ENCODE measurements at regions not wholly inside any gene's neighbourhood (a gene's known extent, or its start where the extent isn't known, plus 50 kb on each side); places are given as distances from the start of the nearest gene placed in this dataset.

DNA sequence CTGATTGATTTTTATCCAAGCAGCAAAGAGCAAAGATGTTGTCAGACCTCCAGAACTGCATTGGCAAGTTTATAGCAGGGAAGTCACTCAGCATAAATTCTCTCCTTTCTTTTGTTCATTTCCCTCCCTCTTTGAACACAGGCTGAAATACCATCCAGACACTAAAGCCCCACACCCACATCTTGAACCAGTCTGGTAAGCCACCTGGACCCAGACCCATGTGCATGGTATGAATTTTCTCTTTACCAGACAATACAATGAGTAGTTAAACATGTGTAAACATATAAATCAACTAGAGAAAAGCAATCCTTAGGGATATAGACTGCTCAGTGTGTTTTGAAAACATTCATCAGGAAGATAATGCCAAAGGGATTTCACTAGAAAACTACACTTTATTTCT, 488.3 kb upstream of the FLRT2 start:
- Histone ChIP-seq H3K79me2 (ENCODE audit: control insufficient read depth, insufficient read depth, low read length, unreplicated experiment) (no peaks in the 10 kb centered on the region), H3K27me3 (ENCODE audit: insufficient read depth, low read length) (no peaks in the 10 kb centered on the region), H3K27ac (ENCODE audit: low read depth, low read length) (no peak overlapping the region), H3K4me3 (ENCODE audit: low read depth, low read length) (no peak overlapping the region), H3K36me3 (ENCODE audit: insufficient read depth, low read length) (no peaks in the 10 kb centered on the region), H2AFZ (ENCODE audit: low read length, unreplicated experiment) (no peak overlapping the region), H3K4me1 (ENCODE audit: control insufficient read depth, insufficient read depth, low read length, unreplicated experiment) (no peaks in the 10 kb centered on the region)

DNA sequence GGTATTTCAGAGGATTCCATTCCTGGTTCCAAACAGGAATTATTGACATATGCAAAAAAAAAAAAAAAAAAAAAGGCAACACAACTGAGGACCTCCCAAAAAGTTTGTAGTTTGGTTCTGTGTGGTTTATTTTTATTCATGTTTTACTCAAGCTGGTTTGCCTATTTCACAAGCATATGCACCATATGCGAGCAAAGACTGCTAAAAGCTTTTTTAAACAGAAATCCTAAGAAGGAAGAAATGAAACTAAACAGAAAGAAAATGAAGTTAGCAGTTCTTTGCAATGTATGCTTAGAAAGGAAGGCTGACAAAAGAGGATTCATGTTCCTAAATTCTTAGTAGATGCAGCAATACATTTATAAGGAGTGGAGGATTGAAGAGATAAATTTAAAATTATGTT, 487.6 kb upstream of the FLRT2 start:
- H3K27ac ChIP-seq (ENCODE audit: low read depth, low read length) = no peak overlapping the region
- H3K4me1 ChIP-seq (ENCODE audit: control insufficient read depth, insufficient read depth, low read length, unreplicated experiment) = no peaks in the 10 kb centered on the region
- no peak overlapping the region for H3K4me3 ChIP-seq (ENCODE audit: low read depth, low read length)
- no peaks in the 10 kb centered on the region for H3K79me2 ChIP-seq (ENCODE audit: control insufficient read depth, insufficient read depth, low read length, unreplicated experiment)
- H3K36me3 ChIP-seq (ENCODE audit: insufficient read depth, low read length) = no peaks in the 10 kb centered on the region
- no peak overlapping the region for H2AFZ ChIP-seq (ENCODE audit: low read length, unreplicated experiment)
- H3K27me3 ChIP-seq (ENCODE audit: insufficient read depth, low read length) = no peaks in the 10 kb centered on the region

DNA sequence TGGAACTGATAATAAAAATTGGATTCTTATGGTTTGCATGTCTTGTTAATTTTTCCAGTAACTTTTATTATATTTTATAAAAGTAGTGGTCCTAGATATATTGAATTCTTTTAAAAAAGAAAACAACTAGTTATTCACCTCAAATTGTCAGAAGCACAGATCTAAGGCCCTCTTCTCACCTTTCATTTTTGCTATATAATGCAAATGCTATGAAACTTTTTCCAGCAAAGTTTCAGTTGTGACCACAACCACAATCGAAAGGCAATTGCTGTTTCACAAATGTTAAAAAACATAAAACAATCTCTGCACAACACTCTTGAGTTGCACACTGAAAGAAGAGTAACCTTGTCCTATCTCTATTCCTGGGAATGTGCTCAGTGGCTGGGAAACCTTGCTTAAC, 479.8 kb upstream of the FLRT2 start:
- H2AFZ ChIP-seq (ENCODE audit: low read length, unreplicated experiment) = no peak overlapping the region
- no peaks in the 10 kb centered on the region; the same call in 1 of the 2 replicates for H3K27me3 ChIP-seq (ENCODE audit: insufficient read depth, low read length)
- no peak overlapping the region for H3K4me3 ChIP-seq (ENCODE audit: low read depth, low read length)
- no peaks in the 10 kb centered on the region for H3K36me3 ChIP-seq (ENCODE audit: insufficient read depth, low read length)
- no peaks in the 10 kb centered on the region for H3K79me2 ChIP-seq (ENCODE audit: control insufficient read depth, insufficient read depth, low read length, unreplicated experiment)
- H3K4me1 ChIP-seq (ENCODE audit: control insufficient read depth, insufficient read depth, low read length, unreplicated experiment) = no peaks in the 10 kb centered on the region
- no peak overlapping the region for H3K27ac ChIP-seq (ENCODE audit: low read depth, low read length)

DNA sequence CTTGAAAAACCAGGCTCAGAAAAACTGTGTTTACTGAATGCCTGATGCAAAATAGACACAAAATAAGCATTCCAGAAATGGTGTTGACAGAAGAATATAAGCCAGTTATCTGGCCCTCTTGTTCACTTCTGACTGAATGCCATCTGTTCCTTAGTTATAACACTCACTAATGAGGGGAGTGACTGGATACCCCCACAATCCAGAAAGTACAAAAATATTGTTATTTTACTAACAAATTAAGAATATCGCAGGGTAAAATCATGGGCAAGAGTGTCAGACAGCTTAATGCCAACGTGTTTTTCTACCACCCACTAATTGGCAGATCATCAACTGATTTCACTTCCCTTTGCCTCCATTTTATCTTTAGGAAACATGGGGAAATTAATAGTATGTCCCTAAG, 477.3 kb upstream of the FLRT2 start:
- Histone ChIP-seq H2AFZ (ENCODE audit: low read length, unreplicated experiment) (no peak overlapping the region), H3K4me1 (ENCODE audit: control insufficient read depth, insufficient read depth, low read length, unreplicated experiment) (no peaks in the 10 kb centered on the region), H3K36me3 (ENCODE audit: insufficient read depth, low read length) (no peaks in the 10 kb centered on the region), H3K4me3 (ENCODE audit: low read depth, low read length) (no peak overlapping the region), H3K27me3 (ENCODE audit: insufficient read depth, low read length) (no peaks in the 10 kb centered on the region; the same call in 1 of the 2 replicates), H3K27ac (ENCODE audit: low read depth, low read length) (no peak overlapping the region), H3K79me2 (ENCODE audit: control insufficient read depth, insufficient read depth, low read length, unreplicated experiment) (no peaks in the 10 kb centered on the region)

DNA sequence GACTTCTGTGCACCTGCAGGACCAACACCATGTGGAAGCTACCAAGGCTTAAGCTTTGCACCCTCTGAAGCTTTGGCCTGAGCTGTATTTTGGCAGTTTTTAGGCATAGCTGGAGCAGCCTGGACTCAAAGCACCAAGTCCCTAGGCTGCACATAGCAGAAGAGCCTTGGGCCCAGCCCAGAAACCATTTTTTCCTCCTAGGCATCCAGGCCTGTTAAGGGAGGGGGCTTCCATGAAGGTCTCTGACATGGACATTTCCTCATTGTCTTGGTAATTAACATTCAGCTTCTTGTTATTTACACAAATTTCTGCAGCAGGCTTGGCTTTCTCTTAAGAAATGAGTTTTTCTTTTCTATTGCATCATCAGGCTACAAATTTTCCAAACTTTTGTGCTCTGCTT, 475.8 kb upstream of the FLRT2 start:
- no peak overlapping the region for H3K27ac ChIP-seq (ENCODE audit: low read depth, low read length)
- no peaks in the 10 kb centered on the region for H3K36me3 ChIP-seq (ENCODE audit: insufficient read depth, low read length)
- H3K27me3 ChIP-seq (ENCODE audit: insufficient read depth, low read length) = no peaks in the 10 kb centered on the region; the same call in 1 of the 2 replicates
- no peaks in the 10 kb centered on the region for H3K79me2 ChIP-seq (ENCODE audit: control insufficient read depth, insufficient read depth, low read length, unreplicated experiment)
- H3K4me1 ChIP-seq (ENCODE audit: control insufficient read depth, insufficient read depth, low read length, unreplicated experiment) = no peaks in the 10 kb centered on the region
- no peak overlapping the region for H2AFZ ChIP-seq (ENCODE audit: low read length, unreplicated experiment)
- no peak overlapping the region for H3K4me3 ChIP-seq (ENCODE audit: low read depth, low read length)

DNA sequence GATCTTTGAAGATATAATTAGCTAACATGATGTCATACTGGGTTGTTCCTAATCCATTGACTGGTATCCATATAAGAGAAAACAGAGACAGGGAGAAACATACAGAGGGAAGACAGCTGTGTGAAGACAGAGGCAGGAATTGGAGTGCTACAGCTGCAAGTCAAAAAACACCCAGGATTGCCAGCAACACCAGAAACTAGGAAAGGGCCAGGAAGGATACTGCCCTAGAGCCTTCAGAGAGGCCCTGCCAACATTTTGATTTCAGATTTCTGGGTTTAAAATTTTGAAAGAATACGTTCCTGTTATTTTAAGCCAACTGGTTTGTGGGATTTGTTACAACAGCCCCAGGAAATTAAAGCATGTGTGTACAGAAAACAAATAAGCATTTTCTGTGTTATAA, 473.7 kb upstream of the FLRT2 start:
- H3K27ac ChIP-seq (ENCODE audit: low read depth, low read length) = no peak overlapping the region
- no peaks in the 10 kb centered on the region for H3K36me3 ChIP-seq (ENCODE audit: insufficient read depth, low read length)
- H3K79me2 ChIP-seq (ENCODE audit: control insufficient read depth, insufficient read depth, low read length, unreplicated experiment) = no peaks in the 10 kb centered on the region
- no peaks in the 10 kb centered on the region for H3K4me1 ChIP-seq (ENCODE audit: control insufficient read depth, insufficient read depth, low read length, unreplicated experiment)
- H2AFZ ChIP-seq (ENCODE audit: low read length, unreplicated experiment) = no peak overlapping the region
- no peaks in the 10 kb centered on the region for H3K27me3 ChIP-seq (ENCODE audit: insufficient read depth, low read length)
- no peak overlapping the region for H3K4me3 ChIP-seq (ENCODE audit: low read depth, low read length)

DNA sequence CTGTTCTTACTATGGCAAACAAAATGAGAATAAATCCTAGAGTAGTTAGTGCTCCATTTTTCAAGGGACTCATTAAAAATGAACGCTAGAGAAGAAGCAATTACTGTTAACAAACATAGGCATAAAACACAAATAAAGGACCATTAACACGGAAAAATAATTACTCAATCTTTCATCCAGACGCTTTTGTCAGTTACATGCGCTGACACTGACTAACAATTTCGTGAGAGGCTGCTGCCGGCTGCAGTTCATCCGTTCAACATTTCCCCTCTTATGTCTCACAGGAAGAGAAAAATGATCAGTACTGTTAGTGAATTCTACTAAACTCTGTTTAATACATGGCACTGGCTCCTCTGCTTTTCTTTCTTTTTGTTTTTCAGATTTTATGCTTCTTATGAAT, 472.7 kb upstream of the FLRT2 start:
- H3K27ac ChIP-seq (ENCODE audit: low read depth, low read length) = no peak overlapping the region
- no peaks in the 10 kb centered on the region for H3K36me3 ChIP-seq (ENCODE audit: insufficient read depth, low read length)
- no peak overlapping the region for H2AFZ ChIP-seq (ENCODE audit: low read length, unreplicated experiment)
- H3K79me2 ChIP-seq (ENCODE audit: control insufficient read depth, insufficient read depth, low read length, unreplicated experiment) = no peaks in the 10 kb centered on the region
- no peaks in the 10 kb centered on the region for H3K27me3 ChIP-seq (ENCODE audit: insufficient read depth, low read length)
- H3K4me3 ChIP-seq (ENCODE audit: low read depth, low read length) = no peak overlapping the region
- no peaks in the 10 kb centered on the region for H3K4me1 ChIP-seq (ENCODE audit: control insufficient read depth, insufficient read depth, low read length, unreplicated experiment)

DNA sequence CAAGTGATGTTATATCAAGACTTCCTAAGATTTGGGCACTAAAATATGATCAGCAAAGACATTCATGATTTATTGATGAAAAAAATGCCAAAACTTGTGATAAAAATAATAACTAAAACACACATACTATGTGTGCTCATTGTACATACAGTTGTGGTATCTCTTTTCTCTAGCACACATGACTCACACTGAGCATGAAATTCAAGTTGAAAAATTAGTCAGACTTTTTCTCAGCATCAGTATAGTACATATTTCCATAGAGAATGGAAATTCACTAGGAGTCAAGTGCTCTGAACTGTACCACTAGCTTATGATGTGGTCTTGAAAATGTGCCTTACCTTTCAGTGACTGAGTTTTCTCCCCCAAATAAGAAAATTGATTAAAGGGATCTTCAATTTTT, 471.8 kb upstream of the FLRT2 start:
- Histone ChIP-seq H3K36me3 (ENCODE audit: insufficient read depth, low read length) (no peaks in the 10 kb centered on the region), H3K4me3 (ENCODE audit: low read depth, low read length) (no peak overlapping the region), H3K27ac (ENCODE audit: low read depth, low read length) (no peak overlapping the region), H2AFZ (ENCODE audit: low read length, unreplicated experiment) (no peak overlapping the region), H3K4me1 (ENCODE audit: control insufficient read depth, insufficient read depth, low read length, unreplicated experiment) (no peaks in the 10 kb centered on the region), H3K27me3 (ENCODE audit: insufficient read depth, low read length) (no peaks in the 10 kb centered on the region), H3K79me2 (ENCODE audit: control insufficient read depth, insufficient read depth, low read length, unreplicated experiment) (no peaks in the 10 kb centered on the region)

DNA sequence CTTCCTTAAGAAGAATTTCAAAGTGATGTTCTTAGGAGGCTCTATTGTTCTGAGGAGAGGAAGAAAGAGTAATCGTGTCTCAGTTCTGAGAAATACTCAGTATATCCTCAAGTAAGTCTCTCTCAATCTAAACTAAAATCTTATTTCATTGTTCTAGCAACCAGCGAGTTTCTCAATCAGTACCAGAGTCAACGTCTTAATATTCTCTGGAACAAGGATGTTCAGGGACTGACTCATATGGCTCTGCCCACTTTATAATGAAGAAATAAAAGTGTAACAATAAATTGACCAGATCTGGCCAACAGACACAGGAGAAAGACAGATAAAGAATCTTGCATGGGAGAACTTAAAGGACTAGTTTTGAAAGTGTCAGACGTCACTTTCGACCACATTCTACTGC, 469.8 kb upstream of the FLRT2 start:
- Histone ChIP-seq H3K27me3 (ENCODE audit: insufficient read depth, low read length) (no peaks in the 10 kb centered on the region), H3K79me2 (ENCODE audit: control insufficient read depth, insufficient read depth, low read length, unreplicated experiment) (no peaks in the 10 kb centered on the region), H3K27ac (ENCODE audit: low read depth, low read length) (no peak overlapping the region), H3K36me3 (ENCODE audit: insufficient read depth, low read length) (no peaks in the 10 kb centered on the region), H3K4me1 (ENCODE audit: control insufficient read depth, insufficient read depth, low read length, unreplicated experiment) (no peaks in the 10 kb centered on the region), H2AFZ (ENCODE audit: low read length, unreplicated experiment) (no peak overlapping the region), H3K4me3 (ENCODE audit: low read depth, low read length) (no peak overlapping the region)

DNA sequence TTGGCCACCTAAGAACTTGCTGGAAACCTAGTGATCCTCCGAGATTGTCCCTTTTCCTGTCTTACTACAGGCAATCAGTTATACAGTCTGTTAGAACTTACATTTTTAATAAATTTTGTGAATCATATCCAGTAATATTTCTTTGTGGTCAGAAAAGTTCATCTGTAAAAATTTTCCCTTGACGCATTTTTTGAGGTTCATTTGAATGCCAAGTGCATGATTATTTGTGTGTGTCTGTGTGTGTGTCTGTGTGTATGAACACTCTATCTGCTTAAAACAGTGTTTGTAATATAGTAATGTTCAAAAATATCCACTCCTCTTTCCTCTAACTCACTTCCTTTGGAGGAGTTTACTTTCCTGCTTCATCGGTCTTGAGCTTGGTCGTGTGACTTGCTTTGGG, 468.7 kb upstream of the FLRT2 start:
- H3K79me2 ChIP-seq (ENCODE audit: control insufficient read depth, insufficient read depth, low read length, unreplicated experiment) = no peaks in the 10 kb centered on the region
- no peak overlapping the region for H3K27ac ChIP-seq (ENCODE audit: low read depth, low read length)
- no peak overlapping the region for H3K4me3 ChIP-seq (ENCODE audit: low read depth, low read length)
- H3K27me3 ChIP-seq (ENCODE audit: insufficient read depth, low read length) = no peaks in the 10 kb centered on the region
- no peaks in the 10 kb centered on the region for H3K36me3 ChIP-seq (ENCODE audit: insufficient read depth, low read length)
- no peak overlapping the region for H2AFZ ChIP-seq (ENCODE audit: low read length, unreplicated experiment)
- no peaks in the 10 kb centered on the region for H3K4me1 ChIP-seq (ENCODE audit: control insufficient read depth, insufficient read depth, low read length, unreplicated experiment)

DNA sequence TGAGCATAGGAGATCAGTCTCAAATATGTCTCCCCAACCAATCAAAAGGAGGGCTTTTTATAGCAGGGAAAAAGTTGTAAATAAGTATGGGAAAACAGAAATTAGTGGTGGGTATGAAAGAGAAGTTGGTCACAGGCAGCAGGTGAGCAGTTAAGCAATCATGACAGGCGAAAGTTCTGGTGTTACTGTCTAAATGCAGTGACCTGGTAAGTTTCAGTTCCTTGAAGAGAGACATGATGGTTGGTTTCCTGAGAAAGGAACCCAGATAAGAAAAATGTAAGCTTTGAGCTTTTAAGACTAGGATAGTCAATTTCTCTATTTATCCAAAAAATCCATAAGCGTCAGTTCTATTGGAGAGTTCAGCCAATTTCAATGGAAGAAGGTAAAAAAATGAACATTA, 466.2 kb upstream of the FLRT2 start:
- H2AFZ ChIP-seq (ENCODE audit: low read length, unreplicated experiment) = no peak overlapping the region
- H3K79me2 ChIP-seq (ENCODE audit: control insufficient read depth, insufficient read depth, low read length, unreplicated experiment) = no peaks in the 10 kb centered on the region

DNA sequence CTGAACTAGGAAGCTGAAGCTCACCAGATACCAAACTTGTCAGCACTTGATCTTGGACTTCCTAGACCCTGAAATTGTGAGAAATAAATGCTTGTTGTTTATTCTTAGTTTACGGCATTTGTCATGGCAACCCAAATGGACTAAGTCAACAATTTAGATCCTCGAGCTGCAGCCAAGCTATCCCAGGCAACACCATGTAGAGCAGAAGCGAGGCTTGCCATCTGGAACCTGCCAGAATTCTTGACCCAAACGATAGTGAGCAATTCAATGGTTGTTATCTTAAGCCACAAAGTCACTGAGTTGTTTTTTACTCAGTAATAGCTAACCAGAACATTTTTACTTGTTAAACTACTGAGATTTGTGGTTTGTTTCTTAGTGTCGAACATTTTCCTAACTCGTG, 458.5 kb upstream of the FLRT2 start:
- no peaks in the 10 kb centered on the region for H3K27me3 ChIP-seq (ENCODE audit: insufficient read depth, low read length)
- no peak overlapping the region for H2AFZ ChIP-seq (ENCODE audit: low read length, unreplicated experiment)
- no peaks in the 10 kb centered on the region for H3K36me3 ChIP-seq (ENCODE audit: insufficient read depth, low read length)
- no peak overlapping the region for H3K4me3 ChIP-seq (ENCODE audit: low read depth, low read length)
- H3K27ac ChIP-seq (ENCODE audit: low read depth, low read length) = no peak overlapping the region
- no peaks in the 10 kb centered on the region for H3K79me2 ChIP-seq (ENCODE audit: control insufficient read depth, insufficient read depth, low read length, unreplicated experiment)
- no peaks in the 10 kb centered on the region for H3K4me1 ChIP-seq (ENCODE audit: control insufficient read depth, insufficient read depth, low read length, unreplicated experiment)

More for the DNA sequence above, 466.2 kb upstream of the FLRT2 start:
- Histone ChIP-seq H3K36me3 (ENCODE audit: insufficient read depth, low read length) (no peaks in the 10 kb centered on the region), H3K4me3 (ENCODE audit: low read depth, low read length) (no peak overlapping the region), H3K27ac (ENCODE audit: low read depth, low read length) (no peak overlapping the region), H3K4me1 (ENCODE audit: control insufficient read depth, insufficient read depth, low read length, unreplicated experiment) (no peaks in the 10 kb centered on the region), H3K27me3 (ENCODE audit: insufficient read depth, low read length) (no peaks in the 10 kb centered on the region)

Data from ACC112 (cell line).